K562 (cell line): ENCODE measurements at regions not wholly inside any gene's neighbourhood (a gene's known extent, or its start where the extent isn't known, plus 50 kb on each side); places are given as distances from the start of the nearest gene placed in this dataset.

Experiments used
- ATAC-seq: fragments of 200-7000 bp; cut with Tn5 transposase; 3 replicates; pipeline ENCODE4 v1.9.1; 2020; ENCODE audit warnings: moderate library complexity
- BruUV-seq: library from RNA; stranded (reverse); fragments of 400-500 nt; replicated peaks from 2 replicates; lab custom pipeline; 2021; lab: Mats Ljungman, UMichigan
- CTCF ChIA-PET: fragments of 300-600 bp; formaldehyde crosslinking; extraction: SDS; loops from one replicate; lab custom pipeline; 2021; ENCODE audit warnings: low intra/inter-chr PET ratio; lab: Yijun Ruan, JAX
- POLR2A ChIA-PET: fragments of 300-600, 350-650 bp; sonication (Branson Sonifier 250); formaldehyde crosslinking; extraction: SDS; loops from one replicate; lab custom pipeline; 2021; ENCODE audit warnings: antibody characterized with exemption, inconsistent platforms; lab: Yijun Ruan, JAX
- DNase-seq, 4 experiments: peaks; one replicate each; pipeline versions ENCODE4 v3.0.0 to v3.0.0-alpha.2; 2011 to 2018; ENCODE audit warnings: low spot score in 3 of 4, mixed read lengths in 3 of 4; ENCODE audit errors: extremely low read depth in 1 of 4
- FAIRE-seq: peaks from 2 replicates; lab custom pipeline; 2011; peaks lifted over from hg19 to GRCh38; lab: Jason Lieb, UNC
- H2AFZ ChIP-seq: 2 replicates; pipeline ENCODE4 v1.6.0; 2011; ENCODE audit warnings: low read depth, low read length, control low read depth, inconsistent platforms
- H3K27ac ChIP-seq: fragments of 200-600 bp; 3 replicates; pipeline ENCODE4 v1.8.0; 2011; ENCODE audit warnings: low read depth, mild to moderate bottlenecking, control low read depth, inconsistent platforms, low read length, moderate library complexity, mixed read lengths; ENCODE audit errors: extremely low read depth
- H3K27me3 ChIP-seq, 2 experiments: fragments of 300-600 bp in 1 of 2; 2 replicates in 1 of 2; 3 replicates in 1 of 2; pipeline versions ENCODE4 v1.6.0 to v1.8.0; 2011; ENCODE audit warnings: inconsistent platforms in 2 of 2, low read length in 2 of 2, mild to moderate bottlenecking in 1 of 2, mixed read lengths in 1 of 2, moderate library complexity in 1 of 2; ENCODE audit not compliant: control insufficient read depth in 2 of 2, insufficient read depth in 2 of 2
- H3K36me3 ChIP-seq: fragments of 300-600 bp; 3 replicates; pipeline ENCODE4 v1.8.0; 2011; ENCODE audit warnings: mild to moderate bottlenecking, low read length, inconsistent platforms; ENCODE audit not compliant: control insufficient read depth, insufficient read depth
- H3K4me1 ChIP-seq, 2 experiments: fragments of 200-600 bp in 1 of 2; replicated peaks in 1 of 2; 2 replicates in 1 of 2; 3 replicates in 1 of 2; pipeline versions ENCODE4 v1.5.1 to v1.8.0; 2011; ENCODE audit warnings: inconsistent platforms in 2 of 2, low read length in 2 of 2, mild to moderate bottlenecking in 1 of 2, mixed read lengths in 1 of 2, moderate library complexity in 1 of 2; ENCODE audit not compliant: control insufficient read depth in 2 of 2, insufficient read depth in 2 of 2
- H3K4me2 ChIP-seq: 2 replicates; pipeline ENCODE4 v1.6.1; 2011; ENCODE audit warnings: low read length, control low read depth, inconsistent platforms, mixed read lengths; ENCODE audit not compliant: insufficient read depth
- H3K4me3 ChIP-seq: fragments of 200-600 bp; sonication (generic), shearing (Covaris generic); 2 replicates; pipeline ENCODE4 v1.5.1; 2016; ENCODE audit warnings: control low read depth, inconsistent platforms
- H3K79me2 ChIP-seq: fragments of 200-600 bp; 3 replicates; pipeline ENCODE4 v1.8.0; 2011; ENCODE audit warnings: low read length, inconsistent platforms; ENCODE audit not compliant: control insufficient read depth, insufficient read depth
- H3K9ac ChIP-seq, 2 experiments: 2 replicates each; pipeline versions ENCODE4 v1.6.0 to v1.6.1; 2011; ENCODE audit warnings: low read depth in 2 of 2, low read length in 2 of 2, control low read depth in 1 of 2, inconsistent platforms in 1 of 2, mild to moderate bottlenecking in 1 of 2, mixed read lengths in 1 of 2; ENCODE audit not compliant: insufficient read depth in 1 of 2
- H3K9me1 ChIP-seq: one replicate; pipeline ENCODE4 v1.6.0; 2011; ENCODE audit warnings: inconsistent platforms, mild to moderate bottlenecking, low read length, moderate library complexity; ENCODE audit not compliant: control insufficient read depth, insufficient read depth
- H3K9me3 ChIP-seq: replicated peaks from 2 replicates; pipeline ENCODE4 v1.5.1; 2011; ENCODE audit warnings: low read depth, low read length, inconsistent platforms; ENCODE audit not compliant: control insufficient read depth, insufficient read depth
- H4K20me1 ChIP-seq: replicated peaks from 2 replicates; pipeline ENCODE4 v1.6.1; 2011; ENCODE audit warnings: low read length, inconsistent platforms, mixed read lengths; ENCODE audit not compliant: control insufficient read depth, insufficient read depth
- E2F6 ChIP-seq, 2 experiments: IDR thresholded peaks; 2 replicates each; pipeline ENCODE4 v1.6.1; 2011; ENCODE audit warnings: borderline replicate concordance in 1 of 2, control low read depth in 1 of 2, low read depth in 1 of 2, low read length in 1 of 2, mild to moderate bottlenecking in 1 of 2, mixed read lengths in 1 of 2, moderate library complexity in 1 of 2; ENCODE audit not compliant: insufficient read depth in 1 of 2, insufficient read length in 1 of 2, poor library complexity in 1 of 2, severe bottlenecking in 1 of 2; ENCODE audit errors: extremely low read depth in 1 of 2
- ETV6 ChIP-seq, 3 experiments: fragments of 150-350 bp in 1 of 3; sonication (generic) in 1 of 3; formaldehyde crosslinking in 1 of 3; IDR thresholded peaks; 2 replicates each; pipeline versions ENCODE4 v1.6.1 to v1.8.0; 2014 to 2022; ENCODE audit warnings: borderline replicate concordance in 2 of 3, low read depth in 2 of 3, antibody characterized with exemption in 1 of 3, low read length in 1 of 3, mild to moderate bottlenecking in 1 of 3, missing genetic modification reagents in 1 of 3
- RBM34 ChIP-seq: fragments of 200-400 bp; formaldehyde crosslinking; IDR thresholded peaks from 2 replicates; pipeline ENCODE4 v1.6.1; 2018; ENCODE audit warnings: low read length, borderline replicate concordance; ENCODE audit not compliant: insufficient read depth
- SNRNP70 ChIP-seq: fragments of 200-400 bp; formaldehyde crosslinking; optimal IDR thresholded peaks from 2 replicates; pipeline ENCODE3; 2017; ENCODE audit warnings: low read depth, low read length
- ZNF224 ChIP-seq: sonication (generic); formaldehyde crosslinking; IDR thresholded peaks from 2 replicates; pipeline ENCODE4 v1.8.0; 2022; ENCODE audit warnings: mild to moderate bottlenecking, missing genetic modification reagents
- ZNF316 ChIP-seq: fragments of 450-650 bp; IDR thresholded peaks from 2 replicates; pipeline ENCODE4 v1.6.1; 2016
- WGBS: fragments of 100-300 bp; shearing (Covaris generic); methylation state at CpG from one replicate; pipeline ENCODE4 v1.1.6; 2016; ENCODE audit warnings: low coverage, mixed read lengths; ENCODE audit not compliant: insufficient coverage; ENCODE audit errors: missing lambda C conversion rate; 5-methylcytosine and 5-hydroxymethylcytosine counted together
- in situ Hi-C: fragments of 300-500 bp; cut with MboI; formaldehyde crosslinking; loops from 4 replicates; pipeline ENCODE4 v1.15.0; 2018; ENCODE audit warnings: inconsistent platforms, mixed read lengths
- intact Hi-C: fragments of 100-400 bp; cut with micrococcal nuclease; formaldehyde crosslinking; loops from 2 replicates; pipeline ENCODE4 v1.14.2; 2022

- TF ChIP-seq E2F6 (IDR thresholded peaks at IDR 0.05; ENCODE audit: borderline replicate concordance in 1 of 2, extremely low read depth in 1 of 2, insufficient read depth in 1 of 2, insufficient read length in 1 of 2, low read depth in 1 of 2, low read length in 1 of 2, poor library complexity in 1 of 2, severe bottlenecking in 1 of 2) (no peak), RBM34 (no peak), ZNF224 (CRISPR knock-in tag) (no peak)
- TF ChIP-seq, all 486 proteins: peak for 0
These were observed 1930.2 kb upstream of the PCDH20 start (continued) for GRCh38 chr13:63345835-63346234.

- BruUV-seq, result no TSS peak
- no peak for DNase-seq
- WGBS, result 0% methylated on average over 1 of the region's 1 CpG
- Histone ChIP-seq H3K4me3 (no peak overlapping the region), H3K9me1 (no peaks in the 10 kb centered on the region), H3K27ac (no peak overlapping the region)
- in situ Hi-C loops, result no loop called here
- no peak for TF ChIP-seq ETV6 (IDR thresholded peaks at IDR 0.05; ENCODE audit: borderline replicate concordance in 1 of 2, low read depth in 2 of 2, low read length in 1 of 2)
- no peak for TF ChIP-seq ETV6 (CRISPR knock-in tag; IDR thresholded peaks at IDR 0.05; ENCODE audit: borderline replicate concordance)
- no peak for TF ChIP-seq SNRNP70
- TF ChIP-seq ZNF316, result 0 out of 2 replicates have a peak, but pooled peaks have one; percentile 17
- TF ChIP-seq, all 486 proteins: peak for 1
- no peaks in the 10 kb centered on the region for H3K4me1 ChIP-seq
- no peaks in the 10 kb centered on the region for H3K79me2 ChIP-seq
- intact Hi-C loops, result no loop called here
- ChIA-PET CTCF (no interaction called here), POLR2A (no interaction called here)
- H3K36me3 ChIP-seq, result no peaks in the 10 kb centered on the region
- no peak for FAIRE-seq
- H3K9ac ChIP-seq, result no peak overlapping the region
- H3K4me2 ChIP-seq, result no peak overlapping the region
- no peaks in the 10 kb centered on the region for H3K9me3 ChIP-seq
- no peak for ATAC-seq
- no peaks in the 10 kb centered on the region for H4K20me1 ChIP-seq
- H3K27me3 ChIP-seq, result no peaks in the 10 kb centered on the region
- H2AFZ ChIP-seq, result no peak overlapping the region
These were observed 1929.1 kb upstream of the PCDH20 start for GRCh38 chr13:63344711-63345110.
